ELR (cell line): ENCODE measurements at regions not wholly inside any gene's neighbourhood (a gene's known extent, or its start where the extent isn't known, plus 50 kb on each side); places are given as distances from the start of the nearest gene placed in this dataset.
A peak's percentile ranks its signal among the peaks of the same experiment; 100 is the strongest.
"Not testable (repeated sequence)": the region's sequence is repeated elsewhere in the genome, so short reads cannot be mapped to it uniquely, and the experiment has no call there.

ENCODE experiments used
- DNase-seq: peaks from one replicate; pipeline ENCODE4 v3.0.0-alpha.2; 2015; ENCODE audit warnings: low read depth

DNA sequence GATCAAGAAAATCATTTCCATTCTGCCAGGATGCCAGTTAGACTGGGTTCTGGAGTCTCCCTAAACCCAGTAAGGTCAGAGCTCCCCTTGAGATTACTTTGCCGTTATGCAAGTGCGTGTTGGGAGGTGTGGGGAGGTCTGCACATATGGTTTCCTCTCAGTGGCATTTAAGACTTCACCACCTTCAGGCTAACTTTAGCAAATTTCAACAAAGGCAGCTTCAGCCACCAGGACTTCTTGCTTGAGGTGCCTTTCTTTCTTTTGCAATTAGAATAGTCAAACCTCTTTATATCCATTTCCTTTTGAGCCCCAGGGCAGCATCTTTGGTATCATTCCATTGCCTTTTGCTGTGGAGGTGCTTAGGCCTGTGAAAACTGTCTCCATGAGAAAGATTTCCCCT is 117.2 kb upstream of the CCND2 start:
- no peak for DNase-seq

DNA sequence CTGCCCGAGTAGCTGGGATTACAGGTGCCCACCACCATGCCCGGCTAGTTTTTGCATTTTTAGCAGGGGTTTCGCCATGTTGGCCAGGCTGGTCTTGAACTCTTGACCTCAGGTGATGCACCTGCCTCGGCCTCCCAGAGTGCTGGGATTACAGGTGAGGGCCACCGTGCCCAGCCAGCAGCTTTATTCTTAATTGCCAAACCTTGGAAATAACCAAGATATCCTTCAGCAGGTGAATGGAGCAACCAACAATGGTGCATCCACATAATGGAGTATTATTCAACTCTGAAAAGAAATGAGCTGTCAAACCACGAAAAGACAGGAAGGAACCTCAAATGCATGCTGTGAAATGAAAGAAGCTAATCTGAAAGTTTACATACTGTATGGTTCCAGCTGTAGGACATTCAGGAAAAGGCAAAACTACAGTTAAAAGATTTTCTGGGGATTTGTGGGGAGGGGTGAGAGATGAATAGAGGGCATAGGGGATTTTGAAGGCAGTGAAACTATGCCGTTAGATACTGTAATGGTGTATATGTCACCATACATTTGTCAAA is 118.8 kb upstream of the CCND2 start:
- no peak for DNase-seq

GRCh38 chr12:4153343-4153892 is 120.1 kb upstream of the CCND2 start:
- DNase-seq: no peak

DNA sequence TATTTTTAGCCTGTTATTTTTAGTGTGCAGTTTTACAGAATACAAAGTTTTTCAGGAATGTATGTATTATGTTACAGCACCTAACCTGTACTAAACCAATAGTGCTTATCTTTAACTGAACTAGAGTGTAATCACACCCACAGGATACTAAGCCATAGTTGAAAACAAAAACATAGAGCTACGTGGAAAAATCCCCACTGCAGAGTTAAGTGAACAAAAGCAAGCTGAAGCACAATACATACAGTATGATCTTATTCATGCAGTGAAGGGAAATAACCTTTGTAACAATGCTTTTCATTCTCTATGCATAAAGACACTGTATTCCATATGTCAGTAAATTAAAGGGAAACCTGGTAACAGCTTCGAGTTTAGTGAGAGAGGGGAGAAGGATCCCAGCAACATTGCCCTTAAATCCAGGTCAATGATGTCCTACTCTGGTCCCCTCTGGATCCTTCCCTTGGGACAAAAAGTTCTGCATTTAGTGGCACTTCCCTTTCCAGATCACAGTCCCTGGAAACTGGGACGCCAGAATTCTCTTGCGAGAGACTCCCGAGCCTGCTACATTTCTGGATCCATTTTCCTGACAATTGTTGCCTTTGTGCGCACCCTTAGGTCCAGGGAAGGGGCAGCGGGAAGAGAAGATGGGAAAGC is 121.3 kb upstream of the CCND2 start:
- DNase-seq: no peak

- DNase-seq: no peak
These were observed 122.0 kb upstream of the CCND2 start for GRCh38 chr12:4151362-4152121.

DNA sequence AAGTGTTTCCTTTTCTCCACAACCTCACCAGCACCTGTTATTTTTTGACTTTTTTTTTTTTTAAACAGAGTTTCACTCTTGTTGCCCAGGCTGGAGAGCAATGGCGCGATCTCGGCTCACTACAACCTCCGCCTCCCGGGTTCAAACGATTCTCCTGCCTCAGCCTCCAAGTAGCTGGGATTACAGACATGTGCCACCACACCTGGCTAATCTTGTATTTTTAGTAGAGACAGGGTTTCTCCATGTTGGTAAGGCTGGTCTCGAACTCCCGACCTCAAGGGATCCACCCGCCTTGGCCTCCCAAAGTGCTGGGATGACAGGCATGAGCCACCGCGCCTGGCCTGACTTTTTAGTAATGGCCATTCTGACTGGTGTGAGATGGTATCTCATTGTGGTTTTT is 123.2 kb upstream of the CCND2 start:
- not testable (repeated sequence) for DNase-seq

- DNase-seq: no peak
These were observed 125.0 kb upstream of the CCND2 start for GRCh38 chr12:4148418-4149056.

DNA sequence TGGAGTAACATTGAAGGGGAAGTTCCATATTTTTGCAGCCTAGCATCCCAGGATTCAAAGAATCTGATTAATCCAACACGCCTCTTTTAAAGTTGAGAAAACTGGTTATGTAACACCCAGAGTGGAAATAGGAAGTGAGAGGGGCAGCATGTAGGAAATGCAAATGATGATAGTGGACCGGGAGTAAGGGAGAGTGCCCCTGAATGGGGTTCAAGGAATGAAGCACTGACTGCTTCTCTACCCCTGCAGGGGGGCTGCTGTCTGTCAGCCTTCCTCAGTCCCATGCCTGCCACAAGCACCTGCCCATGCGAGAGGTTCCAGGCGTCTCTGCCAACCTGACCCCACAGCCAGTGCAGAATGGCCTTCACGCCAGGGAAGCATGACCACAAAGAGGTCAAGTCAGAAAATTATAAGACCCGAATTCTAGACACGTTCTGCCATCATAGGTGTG is 126.5 kb upstream of the CCND2 start:
- DNase-seq: no peak

GRCh38 chr12:4145990-4146859 is 127.3 kb upstream of the CCND2 start:
- DNase-seq: no peak

GRCh38 chr12:4144676-4145075 is 128.9 kb upstream of the CCND2 start:
- DNase-seq: no peak

DNA sequence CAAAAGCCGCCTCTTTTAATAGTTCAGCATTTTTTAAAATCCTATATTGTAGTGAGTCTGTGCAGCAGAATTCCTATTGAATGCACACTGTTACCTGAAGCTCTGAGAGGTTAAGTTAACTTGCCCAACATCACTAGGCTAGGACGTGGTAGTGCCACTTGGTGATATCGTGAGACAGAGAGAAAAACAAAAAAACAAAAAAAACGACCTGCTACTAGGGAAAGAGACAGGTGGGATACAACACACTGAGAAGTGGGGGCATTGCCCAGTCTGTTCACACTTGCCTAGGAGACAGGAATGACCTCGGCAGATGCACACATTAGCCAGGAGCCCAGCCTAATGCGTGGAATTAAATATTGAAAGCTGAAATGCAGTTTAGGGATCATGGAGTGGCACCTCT is 129.7 kb upstream of the CCND2 start:
- DNase-seq: peak; percentile 28

DNA sequence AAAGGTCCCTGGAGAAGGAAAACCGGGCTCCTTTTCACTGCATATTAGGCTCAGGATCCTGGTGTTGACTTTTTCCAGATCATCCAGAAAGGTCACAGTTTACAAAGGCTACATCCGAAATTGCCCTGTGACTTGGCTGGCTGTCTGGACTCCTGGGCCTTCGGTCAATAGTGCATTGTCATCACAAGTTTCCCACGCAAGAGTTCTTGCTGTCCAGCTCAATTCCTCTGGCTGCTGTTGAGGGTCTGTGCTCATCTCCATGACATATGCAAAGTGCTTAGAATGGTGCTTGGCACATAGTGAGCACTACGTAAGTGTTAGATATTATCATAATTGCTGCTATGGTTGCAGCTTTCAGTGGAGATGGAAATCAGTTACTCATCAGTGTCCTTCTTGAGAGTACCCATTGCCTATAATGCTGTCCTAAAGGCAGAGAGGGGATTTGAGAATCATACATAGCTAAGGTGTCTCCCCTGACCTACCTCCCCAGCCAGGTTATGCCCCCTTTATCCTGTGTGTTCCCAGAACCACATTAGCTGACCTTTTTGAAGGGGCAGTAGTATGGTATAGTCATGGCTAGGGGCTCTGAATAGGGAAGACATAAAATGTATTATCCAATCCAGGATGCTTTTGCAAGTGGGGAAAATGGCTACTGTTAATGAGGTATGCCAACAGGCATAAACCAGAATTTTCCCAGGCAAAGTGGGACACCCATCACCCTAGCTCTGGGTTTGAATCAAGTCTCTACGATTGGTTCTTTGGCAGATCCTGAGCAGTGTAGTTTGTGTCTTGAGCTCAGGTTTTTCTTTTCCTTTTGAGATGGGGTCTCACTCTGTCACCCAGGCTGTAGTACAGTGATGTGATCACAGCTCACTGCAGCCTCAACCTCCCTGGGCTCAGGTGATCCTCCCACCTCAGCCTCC is 132.0 kb upstream of the CCND2 start:
- no peak for DNase-seq

DNA sequence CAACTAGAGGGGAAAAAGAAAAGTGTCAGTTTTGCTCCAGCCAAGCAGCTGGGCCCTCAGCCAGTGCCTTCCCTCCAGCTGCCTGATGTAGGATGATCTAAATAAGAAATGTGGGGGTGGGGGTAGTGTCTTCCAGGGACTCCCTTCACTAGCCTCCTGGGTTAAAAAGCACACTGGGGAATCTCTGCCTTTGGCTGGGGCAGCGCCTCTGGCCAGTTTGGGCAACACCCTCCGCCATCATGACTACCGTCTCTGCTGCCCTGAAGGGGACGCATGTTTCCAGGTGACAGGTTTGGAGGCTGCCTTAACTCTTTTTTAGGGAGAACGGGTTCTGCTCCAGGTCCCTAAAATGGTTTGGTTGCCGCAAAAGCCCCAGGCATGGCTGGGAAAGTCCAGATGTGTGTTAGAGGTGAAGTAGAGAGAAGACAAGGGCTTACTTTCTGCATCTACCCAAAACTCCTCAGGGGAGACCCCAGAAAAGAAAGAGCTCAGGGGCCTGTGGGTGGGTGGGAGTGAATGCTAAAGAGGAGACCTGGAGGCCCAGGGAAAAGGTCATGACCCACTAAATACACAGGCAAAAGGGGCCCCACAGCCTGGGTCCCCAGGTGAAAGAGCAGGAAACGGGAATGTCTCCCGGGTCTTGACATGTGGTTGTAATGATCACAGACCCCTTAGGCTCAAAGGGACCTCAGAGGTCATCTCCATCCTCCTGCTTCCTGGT is 132.8 kb upstream of the CCND2 start:
- DNase-seq: no peak

DNA sequence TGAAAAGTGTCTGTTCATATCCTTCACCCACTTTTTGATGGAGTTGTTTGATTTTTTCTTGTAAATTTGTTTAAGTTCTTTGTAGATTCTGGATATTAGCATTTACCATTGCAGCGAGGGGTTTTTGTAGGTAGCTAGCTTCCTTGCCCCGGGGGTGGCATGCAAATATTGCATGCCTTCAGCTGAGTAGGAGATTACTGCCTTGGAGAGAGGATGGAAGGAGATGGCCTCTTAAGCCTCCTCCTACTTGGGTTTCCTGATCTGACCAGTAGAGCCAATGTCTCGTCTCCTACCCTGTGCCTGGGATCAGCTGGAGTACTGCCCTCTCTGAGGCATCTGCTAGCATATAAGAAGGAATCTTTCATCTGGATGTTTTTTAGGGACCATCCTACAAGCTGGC is 134.4 kb upstream of the CCND2 start:
- DNase-seq: no peak

DNA sequence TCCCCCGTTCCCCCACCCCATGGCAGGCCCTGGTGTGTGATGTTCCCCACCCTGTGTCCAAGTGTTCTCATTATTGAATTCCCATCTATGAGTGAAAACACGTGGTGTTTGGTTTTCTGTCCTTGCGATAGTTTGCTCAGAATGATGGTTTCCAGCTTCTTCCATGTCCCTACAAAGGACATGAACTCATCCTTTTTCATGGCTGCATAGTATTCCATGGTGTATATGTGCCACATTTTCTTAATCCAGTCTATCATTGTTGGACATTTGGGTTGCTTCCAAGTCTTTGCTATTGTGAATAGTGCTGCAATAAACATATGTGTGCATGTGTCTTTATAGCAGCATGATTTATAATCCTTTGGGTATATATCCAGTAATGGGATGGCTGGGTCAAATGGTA is 135.0 kb upstream of the CCND2 start:
- DNase-seq: not testable (repeated sequence)

DNA sequence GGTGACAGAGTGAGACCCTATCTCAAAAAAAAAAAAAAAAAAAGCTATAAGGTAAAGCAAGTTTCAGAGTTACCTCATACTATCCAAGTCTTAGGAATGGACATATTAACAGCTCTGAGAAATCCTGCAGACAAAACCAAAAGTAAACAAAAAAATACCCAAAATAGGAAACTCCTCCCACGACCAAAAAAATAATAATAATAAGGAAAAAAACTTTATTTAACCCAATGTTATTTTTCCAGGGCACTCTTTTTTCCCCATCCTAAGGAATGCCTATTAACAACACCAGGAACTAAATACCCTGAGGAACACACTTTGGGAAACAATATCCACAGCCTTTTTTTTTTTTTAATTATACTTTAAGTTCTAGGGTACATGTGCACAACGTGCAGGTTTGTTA is 135.5 kb upstream of the CCND2 start:
- DNase-seq: no peak

GRCh38 chr12:4137441-4137840 is 136.1 kb upstream of the CCND2 start:
- no peak for DNase-seq

DNA sequence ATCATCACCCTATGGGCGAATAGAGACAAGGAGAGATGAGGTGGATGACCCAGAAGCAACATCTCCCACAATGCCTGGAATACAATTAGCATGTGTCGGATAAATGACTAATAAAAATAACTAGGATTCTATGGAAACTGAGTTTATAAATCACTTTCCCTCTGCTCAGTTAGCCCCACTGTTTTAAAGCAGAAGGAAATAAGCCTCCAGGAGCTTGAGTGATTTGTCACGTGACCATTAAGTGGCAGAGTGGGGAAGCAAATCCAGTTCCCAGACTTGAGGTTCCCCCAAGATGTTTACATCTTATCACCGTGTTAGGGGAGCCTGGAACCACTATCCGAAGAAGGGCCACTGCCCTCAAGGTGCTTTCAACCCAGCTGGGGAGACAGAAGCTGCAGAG is 136.5 kb upstream of the CCND2 start:
- DNase-seq: no peak

DNA sequence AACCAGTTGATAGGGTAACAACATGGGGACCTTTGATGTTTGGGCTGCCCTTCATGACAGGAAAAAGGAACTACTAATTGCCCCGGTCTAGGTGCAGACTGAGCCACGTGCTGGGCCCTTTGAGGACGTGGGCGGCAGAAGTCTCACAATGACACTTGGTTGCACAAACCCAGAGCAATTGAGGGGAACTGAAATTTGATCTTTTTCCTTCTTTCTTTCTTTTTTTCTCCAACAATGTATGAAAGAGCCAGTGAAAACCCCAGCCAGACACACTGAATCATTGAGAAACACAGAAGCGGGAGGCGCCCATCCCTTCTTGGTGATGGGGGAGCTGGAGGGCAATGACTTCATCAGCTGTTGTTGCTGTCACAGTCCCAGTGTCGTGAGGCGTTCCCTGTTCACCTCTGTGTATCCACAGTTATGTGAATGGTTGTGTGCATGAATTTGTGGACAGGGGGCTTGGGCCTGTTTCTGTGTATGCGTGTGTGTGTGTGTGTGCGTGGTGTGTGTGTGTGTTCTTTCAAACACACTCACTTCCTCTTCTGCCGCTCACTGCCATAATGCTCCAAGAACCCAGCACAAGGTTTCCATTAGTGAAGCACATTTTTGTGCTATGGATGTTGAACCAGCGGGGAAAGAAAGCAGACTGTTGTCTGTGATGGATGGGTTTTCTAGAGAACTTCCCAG is 137.5 kb upstream of the CCND2 start:
- peak; percentile 35 for DNase-seq
